Smooth muscle cell (in vitro differentiated cells): ENCODE measurements at regions not wholly inside any gene's neighbourhood (a gene's known extent, or its start where the extent isn't known, plus 50 kb on each side); places are given as distances from the start of the nearest gene placed in this dataset.
A peak's percentile ranks its signal among the peaks of the same experiment; 100 is the strongest.

ENCODE experiments used
- DNase-seq: peaks from one replicate; lab custom pipeline; 2025; ENCODE audit not compliant: unreplicated experiment; lab: John Stamatoyannopoulos, UW
- H2AFZ ChIP-seq: fragments of 200-600 bp; sonication (generic); 2 replicates; pipeline ENCODE4 v1.6.0; 2016; ENCODE audit warnings: antibody characterized with exemption, low read depth, mild to moderate bottlenecking
- H3F3A ChIP-seq: fragments of 200-600 bp; sonication (generic); 2 replicates; pipeline ENCODE4 v1.6.0; 2017; ENCODE audit warnings: antibody characterized with exemption, low read depth
- H3K27ac ChIP-seq: fragments of 200-600 bp; sonication (generic); 2 replicates; pipeline ENCODE4 v1.5.1; 2016; ENCODE audit warnings: low read depth, mild to moderate bottlenecking
- H3K27me3 ChIP-seq: fragments of 200-600 bp; sonication (generic); 2 replicates; pipeline ENCODE4 v1.6.1; 2016; ENCODE audit warnings: low read depth, mild to moderate bottlenecking
- H3K36me3 ChIP-seq: fragments of 200-600 bp; sonication (generic); 2 replicates; pipeline ENCODE4 v1.5.1; 2016; ENCODE audit warnings: low read depth
- H3K4me1 ChIP-seq: fragments of 200-600 bp; sonication (generic); 2 replicates; pipeline ENCODE4 v1.5.1; 2016; ENCODE audit warnings: low read depth
- H3K4me2 ChIP-seq: fragments of 200-600 bp; sonication (generic); 2 replicates; pipeline ENCODE4 v1.6.0; 2016; ENCODE audit warnings: mild to moderate bottlenecking
- H3K4me3 ChIP-seq: fragments of 200-600 bp; sonication (generic); 2 replicates; pipeline ENCODE4 v1.5.1; 2016; ENCODE audit warnings: mild to moderate bottlenecking
- H3K79me2 ChIP-seq: fragments of 200-600 bp; sonication (generic); 2 replicates; pipeline ENCODE4 v1.6.0; 2016; ENCODE audit warnings: low read depth, mild to moderate bottlenecking
- H3K9ac ChIP-seq: fragments of 200-600 bp; sonication (generic); 2 replicates; pipeline ENCODE4 v1.6.0; 2016; ENCODE audit warnings: low read depth
- H3K9me3 ChIP-seq: fragments of 200-600 bp; sonication (generic); replicated peaks from 2 replicates; pipeline ENCODE4 v1.5.1; 2016; ENCODE audit warnings: low read depth
- H4K20me1 ChIP-seq: fragments of 200-600 bp; sonication (generic); 2 replicates; pipeline ENCODE4 v1.6.0; 2016; ENCODE audit warnings: low read depth
- WGBS: methylation state at CpG from one replicate; pipeline ENCODE4 v1.1.7; 2016; ENCODE audit warnings: low lambda C conversion rate; 5-methylcytosine and 5-hydroxymethylcytosine counted together
- TF ChIP-seq, protein P1 (sequence below): fragments of 200-600 bp; sonication (generic); IDR thresholded peaks from 2 replicates; pipeline ENCODE4 v1.5.1; 2017; ENCODE audit warnings: borderline replicate concordance, mild to moderate bottlenecking, antibody characterized with exemption; ENCODE audit not compliant: insufficient read depth, poor library complexity, severe bottlenecking

DNA sequence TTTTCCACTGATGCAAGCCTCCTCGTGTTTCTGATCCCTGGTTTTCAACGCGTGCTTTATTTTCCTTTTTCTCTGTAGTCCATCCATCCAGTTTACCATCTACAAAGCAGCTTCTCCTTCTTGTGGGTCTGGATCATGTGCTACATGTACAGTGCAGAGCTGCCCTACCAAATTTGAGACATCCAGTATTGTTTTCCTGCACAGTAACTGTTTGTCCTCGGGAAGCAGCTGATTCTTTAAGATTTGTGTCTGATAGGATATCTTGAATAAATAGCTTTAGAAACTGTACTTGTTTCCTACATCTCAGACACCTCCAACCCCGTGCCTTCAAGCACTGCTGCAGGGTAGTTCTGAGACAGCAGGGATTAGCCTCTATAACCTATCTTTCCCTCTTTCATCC, 368.1 kb upstream of the FAR2 start:
- no peak overlapping the region for H3K9ac ChIP-seq
- H3F3A ChIP-seq: no peaks in the 10 kb centered on the region
- H3K27ac ChIP-seq: peak overlapping the region; percentile 42
- H3K27me3 ChIP-seq: no peaks in the 10 kb centered on the region
- no peaks in the 10 kb centered on the region for H3K9me3 ChIP-seq
- no peaks in the 10 kb centered on the region for H3K36me3 ChIP-seq
- H4K20me1 ChIP-seq: no peaks in the 10 kb centered on the region
- TF ChIP-seq, protein P1, sequence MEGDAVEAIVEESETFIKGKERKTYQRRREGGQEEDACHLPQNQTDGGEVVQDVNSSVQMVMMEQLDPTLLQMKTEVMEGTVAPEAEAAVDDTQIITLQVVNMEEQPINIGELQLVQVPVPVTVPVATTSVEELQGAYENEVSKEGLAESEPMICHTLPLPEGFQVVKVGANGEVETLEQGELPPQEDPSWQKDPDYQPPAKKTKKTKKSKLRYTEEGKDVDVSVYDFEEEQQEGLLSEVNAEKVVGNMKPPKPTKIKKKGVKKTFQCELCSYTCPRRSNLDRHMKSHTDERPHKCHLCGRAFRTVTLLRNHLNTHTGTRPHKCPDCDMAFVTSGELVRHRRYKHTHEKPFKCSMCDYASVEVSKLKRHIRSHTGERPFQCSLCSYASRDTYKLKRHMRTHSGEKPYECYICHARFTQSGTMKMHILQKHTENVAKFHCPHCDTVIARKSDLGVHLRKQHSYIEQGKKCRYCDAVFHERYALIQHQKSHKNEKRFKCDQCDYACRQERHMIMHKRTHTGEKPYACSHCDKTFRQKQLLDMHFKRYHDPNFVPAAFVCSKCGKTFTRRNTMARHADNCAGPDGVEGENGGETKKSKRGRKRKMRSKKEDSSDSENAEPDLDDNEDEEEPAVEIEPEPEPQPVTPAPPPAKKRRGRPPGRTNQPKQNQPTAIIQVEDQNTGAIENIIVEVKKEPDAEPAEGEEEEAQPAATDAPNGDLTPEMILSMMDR: no peak
- H2AFZ ChIP-seq: peak overlapping the region; percentile 21
- no peaks in the 10 kb centered on the region for H3K4me1 ChIP-seq
- H3K4me3 ChIP-seq: no peak overlapping the region
- H3K4me2 ChIP-seq: no peak overlapping the region
- 49% methylated on average over 5 of the region's 5 CpGs for WGBS
- no peak for DNase-seq
- no peaks in the 10 kb centered on the region for H3K79me2 ChIP-seq

DNA sequence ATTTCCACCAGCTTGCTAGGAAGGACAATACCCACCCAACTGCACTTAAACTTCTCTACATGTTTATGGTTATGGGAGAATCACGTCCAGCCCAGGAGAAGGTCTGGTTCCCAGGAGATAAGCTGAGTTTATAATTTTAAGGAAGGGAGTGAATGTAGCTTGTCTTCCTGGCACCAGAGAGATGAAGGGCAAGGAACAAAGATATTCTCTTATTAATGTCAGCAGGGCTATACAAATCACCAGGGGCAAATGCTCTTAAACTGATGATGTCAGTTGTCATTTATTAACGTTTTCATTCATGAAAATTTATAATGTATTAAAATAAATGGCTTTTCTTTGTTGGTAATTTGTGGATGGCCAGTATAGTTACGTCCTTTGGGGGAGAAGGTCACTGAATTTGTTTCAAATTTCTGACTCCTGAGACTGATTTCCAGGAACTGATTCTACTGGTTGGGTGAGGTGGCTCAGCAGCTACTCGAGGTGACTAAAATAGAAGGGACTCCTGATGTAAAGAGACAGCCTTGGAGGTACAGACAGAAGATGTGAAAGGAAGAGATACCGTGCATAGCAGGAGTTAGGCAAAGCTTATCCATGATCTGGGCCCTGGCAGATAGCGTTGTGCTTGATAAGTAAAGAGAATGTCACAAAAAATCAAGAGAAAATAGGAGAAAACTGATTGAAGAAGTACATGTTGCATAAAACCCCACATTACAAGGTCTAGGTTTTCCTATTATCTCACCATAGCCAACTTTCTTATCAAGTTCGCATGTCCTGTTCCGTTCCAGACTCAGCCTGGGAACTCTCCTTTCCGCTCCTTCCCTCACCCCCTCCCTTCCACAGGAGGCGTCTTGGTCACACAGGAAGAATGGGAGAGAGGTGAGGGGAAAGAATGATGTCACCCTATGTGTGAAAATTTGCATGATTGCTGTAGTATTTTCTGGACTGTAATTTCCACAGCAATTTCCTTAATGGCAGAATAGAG, 367.1 kb upstream of the FAR2 start:
- no peak overlapping the region for H3K9ac ChIP-seq
- TF ChIP-seq, protein P1: no peak
- no peaks in the 10 kb centered on the region for H3K36me3 ChIP-seq
- no peaks in the 10 kb centered on the region for H3K4me1 ChIP-seq
- H4K20me1 ChIP-seq: no peaks in the 10 kb centered on the region
- H3K27me3 ChIP-seq: no peaks in the 10 kb centered on the region
- H3K4me2 ChIP-seq: no peak overlapping the region
- no peaks in the 10 kb centered on the region for H3K79me2 ChIP-seq
- no peak overlapping the region for H3K4me3 ChIP-seq
- no peak for DNase-seq
- H3K27ac ChIP-seq: no peak overlapping the region
- 67% methylated on average over 10 of the region's 10 CpGs for WGBS
- no peaks in the 10 kb centered on the region for H3F3A ChIP-seq
- no peak overlapping the region for H2AFZ ChIP-seq
- no peaks in the 10 kb centered on the region for H3K9me3 ChIP-seq

DNA sequence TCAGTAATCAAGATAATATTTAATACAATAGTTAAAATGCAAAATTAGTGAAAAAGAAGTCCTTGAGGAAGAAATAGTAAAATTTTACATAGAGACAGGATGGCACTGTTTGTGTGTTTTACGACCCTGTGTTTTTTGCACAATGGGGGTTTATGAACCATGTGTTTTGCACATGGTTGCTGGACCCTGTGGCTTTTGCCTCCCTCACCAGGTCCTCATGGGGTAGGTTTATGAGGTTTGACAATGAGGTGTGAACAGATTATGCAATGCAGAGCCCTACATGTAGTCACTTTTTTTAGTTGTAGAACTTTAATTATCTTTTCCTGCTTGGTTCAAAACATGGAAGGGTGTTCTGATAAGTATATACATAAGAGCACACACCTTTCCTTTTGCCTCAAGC, 366.3 kb upstream of the FAR2 start:
- H4K20me1 ChIP-seq: no peaks in the 10 kb centered on the region
- TF ChIP-seq, protein P1: no peak
- no peaks in the 10 kb centered on the region for H3K79me2 ChIP-seq
- WGBS: 90% methylated on average over 1 of the region's 1 CpG
- H3K9me3 ChIP-seq: no peaks in the 10 kb centered on the region
- no peak overlapping the region for H3K27ac ChIP-seq
- no peaks in the 10 kb centered on the region for H3F3A ChIP-seq
- no peaks in the 10 kb centered on the region for H3K36me3 ChIP-seq
- DNase-seq: no peak
- no peak overlapping the region for H2AFZ ChIP-seq
- H3K9ac ChIP-seq: no peak overlapping the region
- H3K4me1 ChIP-seq: no peaks in the 10 kb centered on the region
- no peak overlapping the region for H3K4me2 ChIP-seq
- no peaks in the 10 kb centered on the region for H3K27me3 ChIP-seq
- H3K4me3 ChIP-seq: no peak overlapping the region
